ENCODE measurements at regions not wholly inside any gene's neighbourhood (a gene's known extent, or its start where the extent isn't known, plus 50 kb on each side); places are given as distances from the start of the nearest gene placed in this dataset.
"Not testable (repeated sequence)": the region's sequence is repeated elsewhere in the genome, so short reads cannot be mapped to it uniquely, and the experiment has no call there.

GRCh38 chr2:111434608-111434939 is 313.9 kb downstream of the BCL2L11 start:
- TF ChIP-seq CTCF, EZH2phosphoT487, EZH2 (IDR thresholded peaks at IDR 0.05): not testable (repeated sequence)

Data from neural progenitor cell (in vitro differentiated cells).